A673 (cell line): ENCODE measurements at regions not wholly inside any gene's neighbourhood (a gene's known extent, or its start where the extent isn't known, plus 50 kb on each side); places are given as distances from the start of the nearest gene placed in this dataset.

Experiments
- BruUV-seq: library from RNA; stranded (reverse); fragments of 400-500 nt; replicated peaks from 2 replicates; lab custom pipeline; 2021; lab: Mats Ljungman, UMichigan
- CTCF ChIA-PET: fragments of 300-600 bp; sonication (Branson Sonifier 250); formaldehyde crosslinking; loops from one replicate; lab custom pipeline; 2022; ENCODE audit warnings: antibody characterized with exemption; lab: Charles Lee
- POLR2A ChIA-PET: fragments of 300-600 bp; sonication (Branson Sonifier 250); formaldehyde crosslinking; loops from one replicate; lab custom pipeline; 2022; ENCODE audit warnings: antibody characterized with exemption; ENCODE audit not compliant: low non-redundant PET; lab: Charles Lee
- DNase-seq: peaks from one replicate; pipeline ENCODE4 v3.0.0-alpha.2; 2015; ENCODE audit warnings: low spot score
- H3K27ac ChIP-seq: fragments of 200-600 bp; sonication (generic); 2 replicates; pipeline ENCODE4 v1.5.1; 2016; ENCODE audit warnings: mixed run types, low read depth, mild to moderate bottlenecking, mixed read lengths, antibody characterized with exemption, low read length; ENCODE audit not compliant: poor library complexity, severe bottlenecking
- H3K27me3 ChIP-seq: fragments of 200-600 bp; sonication (generic); replicated peaks from 2 replicates; pipeline ENCODE4 v1.6.1; 2017; ENCODE audit warnings: mixed run types, low read depth, mild to moderate bottlenecking, mixed read lengths, antibody characterized with exemption, low read length; ENCODE audit not compliant: insufficient read depth, poor library complexity
- H3K36me3 ChIP-seq: fragments of 200-600 bp; sonication (generic); 2 replicates; pipeline ENCODE4 v1.6.1; 2016; ENCODE audit warnings: mixed run types, mild to moderate bottlenecking, mixed read lengths, antibody characterized with exemption, low read length; ENCODE audit not compliant: insufficient read depth, poor library complexity, severe bottlenecking
- H3K4me1 ChIP-seq: fragments of 200-600 bp; sonication (generic); 2 replicates; pipeline ENCODE4 v1.6.1; 2017; ENCODE audit warnings: mixed run types, mild to moderate bottlenecking, mixed read lengths, antibody characterized with exemption, low read length; ENCODE audit not compliant: insufficient read depth, poor library complexity, severe bottlenecking
- H3K4me3 ChIP-seq: fragments of 200-600 bp; sonication (generic); 2 replicates; pipeline ENCODE4 v1.5.1; 2016; ENCODE audit warnings: low read depth, mixed run types, mild to moderate bottlenecking, mixed read lengths, low read length; ENCODE audit not compliant: poor library complexity, severe bottlenecking
- H3K9me3 ChIP-seq: fragments of 200-600 bp; sonication (generic); 2 replicates; pipeline ENCODE4 v1.6.1; 2016; ENCODE audit warnings: mixed run types, low read depth, mild to moderate bottlenecking, mixed read lengths, antibody characterized with exemption, low read length; ENCODE audit not compliant: poor library complexity, severe bottlenecking
- EZH2 ChIP-seq: fragments of 200-600 bp; sonication (generic); IDR thresholded peaks from 2 replicates; pipeline ENCODE4 v1.6.1; 2017; ENCODE audit warnings: borderline replicate concordance, low read depth, mild to moderate bottlenecking, mixed read lengths, antibody characterized with exemption, low read length; ENCODE audit not compliant: poor library complexity, severe bottlenecking
- intact Hi-C: fragments of 100-400 bp; cut with micrococcal nuclease; formaldehyde crosslinking; loops from one replicate; pipeline ENCODE4 v1.10.0; 2022; ENCODE audit not compliant: unreplicated experiment
- TF ChIP-seq, protein P1 (sequence below): fragments of 300-800, 200-600 bp; sonication (generic); conservative IDR thresholded peaks from 2 replicates; pipeline ENCODE4 v1.5.1; 2017; ENCODE audit warnings: low read depth, mild to moderate bottlenecking, antibody characterized with exemption, low read length, moderate library complexity, mixed read lengths

DNA sequence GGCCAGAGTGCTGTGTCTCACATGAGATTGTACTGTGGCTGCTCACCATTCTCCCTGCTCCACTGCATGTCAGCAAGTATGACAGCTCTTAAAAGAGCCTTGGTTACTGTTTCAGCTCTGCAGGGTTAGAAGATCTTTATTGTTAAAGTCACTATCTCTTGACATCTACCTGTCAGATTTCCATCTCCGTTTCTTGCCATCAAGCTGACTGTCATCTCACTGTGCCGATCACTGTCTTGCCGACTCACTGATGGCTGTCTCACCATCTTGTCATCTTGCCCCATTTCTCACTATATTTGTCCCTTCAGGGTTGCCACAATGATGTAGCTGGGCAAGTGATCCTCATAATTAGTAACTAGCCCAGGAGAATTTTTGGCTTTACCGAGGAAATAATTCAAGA, 800.9 kb upstream of the CDH7 start:
- no peak for DNase-seq
- intact Hi-C loops = no loop called here
- H3K27ac ChIP-seq = no peak overlapping the region
- no peaks in the 10 kb centered on the region for H3K27me3 ChIP-seq
- no peaks in the 10 kb centered on the region for H3K4me1 ChIP-seq
- CTCF ChIA-PET = no interaction called here
- no peaks in the 10 kb centered on the region for H3K9me3 ChIP-seq
- no peaks in the 10 kb centered on the region for H3K36me3 ChIP-seq
- BruUV-seq = no TSS peak
- TF ChIP-seq EZH2 = no peak
- TF ChIP-seq, protein P1, sequence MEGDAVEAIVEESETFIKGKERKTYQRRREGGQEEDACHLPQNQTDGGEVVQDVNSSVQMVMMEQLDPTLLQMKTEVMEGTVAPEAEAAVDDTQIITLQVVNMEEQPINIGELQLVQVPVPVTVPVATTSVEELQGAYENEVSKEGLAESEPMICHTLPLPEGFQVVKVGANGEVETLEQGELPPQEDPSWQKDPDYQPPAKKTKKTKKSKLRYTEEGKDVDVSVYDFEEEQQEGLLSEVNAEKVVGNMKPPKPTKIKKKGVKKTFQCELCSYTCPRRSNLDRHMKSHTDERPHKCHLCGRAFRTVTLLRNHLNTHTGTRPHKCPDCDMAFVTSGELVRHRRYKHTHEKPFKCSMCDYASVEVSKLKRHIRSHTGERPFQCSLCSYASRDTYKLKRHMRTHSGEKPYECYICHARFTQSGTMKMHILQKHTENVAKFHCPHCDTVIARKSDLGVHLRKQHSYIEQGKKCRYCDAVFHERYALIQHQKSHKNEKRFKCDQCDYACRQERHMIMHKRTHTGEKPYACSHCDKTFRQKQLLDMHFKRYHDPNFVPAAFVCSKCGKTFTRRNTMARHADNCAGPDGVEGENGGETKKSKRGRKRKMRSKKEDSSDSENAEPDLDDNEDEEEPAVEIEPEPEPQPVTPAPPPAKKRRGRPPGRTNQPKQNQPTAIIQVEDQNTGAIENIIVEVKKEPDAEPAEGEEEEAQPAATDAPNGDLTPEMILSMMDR = no peak
- no peak overlapping the region for H3K4me3 ChIP-seq
- POLR2A ChIA-PET = no interaction called here

GRCh38 chr18:64936671-64937070, 787.8 kb upstream of the LINC00305 start:
- TF ChIP-seq EZH2 = no peak
- TF ChIP-seq, protein P1 = no peak
- BruUV-seq = no TSS peak
- Histone ChIP-seq H3K4me1 (no peaks in the 10 kb centered on the region), H3K9me3 (no peaks in the 10 kb centered on the region), H3K36me3 (no peaks in the 10 kb centered on the region), H3K27me3 (no peaks in the 10 kb centered on the region), H3K4me3 (no peak overlapping the region), H3K27ac (no peak overlapping the region)
- DNase-seq = no peak
- intact Hi-C loops = no loop called here
- POLR2A ChIA-PET = interaction anchor here (0.7 kb wide), 1 partner anchor 1232 kb away, joined by 3 read pairs; no protein-coding TSS in a partner anchor
- CTCF ChIA-PET = no interaction called here

- intact Hi-C loops = no loop called here
- DNase-seq = peak; percentile 31
- H3K27me3 ChIP-seq = no peaks in the 10 kb centered on the region
- TF ChIP-seq, protein P1 = no peak
- TF ChIP-seq EZH2 = no peak
- ChIA-PET POLR2A (no interaction called here), CTCF (no interaction called here)
- no peaks in the 10 kb centered on the region for H3K4me1 ChIP-seq
- no peak overlapping the region for H3K4me3 ChIP-seq
- no TSS peak for BruUV-seq
- no peaks in the 10 kb centered on the region for H3K9me3 ChIP-seq
- H3K27ac ChIP-seq = no peak overlapping the region
- H3K36me3 ChIP-seq = no peaks in the 10 kb centered on the region
Measured at GRCh38 chr18:64929036-64929435, 780.1 kb upstream of the LINC00305 start.
